ENCODE measurements at regions not wholly inside any gene's neighbourhood (a gene's known extent, or its start where the extent isn't known, plus 50 kb on each side); places are given as distances from the start of the nearest gene placed in this dataset.

- no peak for DNase-seq (ENCODE audit: low spot score)
- TF ChIP-seq CTCF (conservative IDR thresholded peaks at IDR 0.05; ENCODE audit: low read length) = no peak
- TF ChIP-seq EZH2phosphoT487 (IDR thresholded peaks at IDR 0.05; ENCODE audit: borderline replicate concordance, low read depth, low read length) = no peak
- H3K4me1 ChIP-seq (ENCODE audit: insufficient read depth, low read length, poor library complexity, severe bottlenecking) = no peaks in the 10 kb centered on the region
- ChIA-PET POLR2A (no interaction called here), CTCF (ENCODE audit: unreplicated experiment) (no interaction called here)
- H2AFZ ChIP-seq (ENCODE audit: low read length) = no peak overlapping the region
- no peak overlapping the region for H3K27ac ChIP-seq (ENCODE audit: low read depth, low read length, poor library complexity, severe bottlenecking)
- H4K20me1 ChIP-seq (ENCODE audit: insufficient read depth, low read length) = no peaks in the 10 kb centered on the region
- H3K4me2 ChIP-seq (ENCODE audit: low read length) = no peak overlapping the region
- intact Hi-C loops (cut with micrococcal nuclease; ENCODE audit: unreplicated experiment) = no loop called here
- H3K79me2 ChIP-seq (ENCODE audit: insufficient read depth, low read depth, low read length) = no peaks in the 10 kb centered on the region
- no peak overlapping the region for H3K4me3 ChIP-seq (ENCODE audit: low read depth, low read length, poor library complexity, severe bottlenecking)
- no peaks in the 10 kb centered on the region for H3K9me2 ChIP-seq (ENCODE audit: insufficient read depth, low read length)
- no peaks in the 10 kb centered on the region for H3K36me3 ChIP-seq (ENCODE audit: insufficient read depth, low read length)
- BruUV-seq (replicated peaks) = no TSS peak
- no peaks in the 10 kb centered on the region for H3K9me3 ChIP-seq (ENCODE audit: low read length)
Observed at GRCh38 chr10:130810856-130811255, 500.7 kb downstream of the TCERG1L start.

GRCh38 chr10:130812381-130813148 lies 499.0 kb downstream of the TCERG1L start:
- intact Hi-C loops (cut with micrococcal nuclease; ENCODE audit: unreplicated experiment) = no loop called here
- Histone ChIP-seq H3K4me2 (ENCODE audit: low read length) (no peak overlapping the region), H3K36me3 (ENCODE audit: insufficient read depth, low read length) (no peaks in the 10 kb centered on the region), H4K20me1 (ENCODE audit: insufficient read depth, low read length) (no peaks in the 10 kb centered on the region), H3K4me1 (ENCODE audit: insufficient read depth, low read length, poor library complexity, severe bottlenecking) (no peaks in the 10 kb centered on the region), H2AFZ (ENCODE audit: low read length) (no peak overlapping the region), H3K9me2 (ENCODE audit: insufficient read depth, low read length) (no peaks in the 10 kb centered on the region), H3K4me3 (ENCODE audit: low read depth, low read length, poor library complexity, severe bottlenecking) (no peak overlapping the region), H3K79me2 (ENCODE audit: insufficient read depth, low read depth, low read length) (no peaks in the 10 kb centered on the region), H3K27ac (ENCODE audit: low read depth, low read length, poor library complexity, severe bottlenecking) (no peak overlapping the region), H3K9me3 (ENCODE audit: low read length) (no peaks in the 10 kb centered on the region)
- POLR2A ChIA-PET = no interaction called here
- CTCF ChIA-PET (ENCODE audit: unreplicated experiment) = no interaction called here
- BruUV-seq (replicated peaks) = no TSS peak
- TF ChIP-seq EZH2phosphoT487 (IDR thresholded peaks at IDR 0.05; ENCODE audit: borderline replicate concordance, low read depth, low read length) (no peak), CTCF (conservative IDR thresholded peaks at IDR 0.05; ENCODE audit: low read length) (no peak)
- no peak for DNase-seq (ENCODE audit: low spot score)

- no peak for DNase-seq (ENCODE audit: low spot score)
Observed at GRCh38 chr10:130814610-130815009, 496.9 kb downstream of the TCERG1L start.

More at GRCh38 chr10:130814610-130815009, 496.9 kb downstream of the TCERG1L start:
- intact Hi-C loops (cut with micrococcal nuclease; ENCODE audit: unreplicated experiment) = no loop called here
- Histone ChIP-seq H3K36me3 (ENCODE audit: insufficient read depth, low read length) (no peaks in the 10 kb centered on the region), H2AFZ (ENCODE audit: low read length) (no peak overlapping the region), H4K20me1 (ENCODE audit: insufficient read depth, low read length) (no peaks in the 10 kb centered on the region), H3K27ac (ENCODE audit: low read depth, low read length, poor library complexity, severe bottlenecking) (no peak overlapping the region), H3K4me2 (ENCODE audit: low read length) (no peak overlapping the region), H3K9me3 (ENCODE audit: low read length) (no peaks in the 10 kb centered on the region), H3K4me3 (ENCODE audit: low read depth, low read length, poor library complexity, severe bottlenecking) (no peak overlapping the region), H3K79me2 (ENCODE audit: insufficient read depth, low read depth, low read length) (no peaks in the 10 kb centered on the region), H3K9me2 (ENCODE audit: insufficient read depth, low read length) (no peaks in the 10 kb centered on the region), H3K4me1 (ENCODE audit: insufficient read depth, low read length, poor library complexity, severe bottlenecking) (no peaks in the 10 kb centered on the region)
- POLR2A ChIA-PET = no interaction called here
- BruUV-seq (replicated peaks) = no TSS peak
- TF ChIP-seq EZH2phosphoT487 (IDR thresholded peaks at IDR 0.05; ENCODE audit: borderline replicate concordance, low read depth, low read length) (no peak), CTCF (conservative IDR thresholded peaks at IDR 0.05; ENCODE audit: low read length) (no peak)
- CTCF ChIA-PET (ENCODE audit: unreplicated experiment) = no interaction called here
